ENCODE measurements at regions not wholly inside any gene's neighbourhood (a gene's known extent, or its start where the extent isn't known, plus 50 kb on each side); places are given as distances from the start of the nearest gene placed in this dataset.

DNA sequence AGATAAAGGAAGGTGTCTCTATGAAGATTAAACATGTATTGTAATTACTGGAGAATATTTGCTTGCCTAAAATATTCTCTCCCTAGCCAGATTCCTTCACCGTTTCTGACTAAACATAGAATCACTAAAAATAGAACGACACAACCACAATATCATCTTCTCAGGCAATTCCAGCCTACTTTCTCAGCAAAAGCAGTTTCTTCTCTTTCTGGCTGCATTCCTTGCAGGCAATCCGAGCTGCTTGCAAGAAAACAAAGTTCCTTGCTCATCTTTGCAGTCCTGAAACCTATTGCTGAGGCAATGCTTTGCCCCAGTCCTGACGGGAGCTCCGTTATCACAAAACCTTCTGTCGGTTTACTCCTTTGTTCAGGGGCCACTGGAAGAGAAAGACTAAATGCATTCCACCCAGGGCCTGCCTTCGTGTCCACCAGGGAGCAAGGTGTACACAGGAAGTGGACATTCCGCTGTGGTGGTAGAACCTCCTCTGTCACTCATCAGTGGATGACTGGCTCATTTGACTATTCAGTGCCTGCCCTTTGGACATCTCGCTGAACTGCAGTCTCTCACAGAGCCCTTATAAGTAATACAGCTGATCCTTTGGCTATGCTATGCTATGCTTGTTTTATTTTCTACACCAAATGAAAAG, 239.2 kb upstream of the DOK6 start:
- TF ChIP-seq, protein P1, sequence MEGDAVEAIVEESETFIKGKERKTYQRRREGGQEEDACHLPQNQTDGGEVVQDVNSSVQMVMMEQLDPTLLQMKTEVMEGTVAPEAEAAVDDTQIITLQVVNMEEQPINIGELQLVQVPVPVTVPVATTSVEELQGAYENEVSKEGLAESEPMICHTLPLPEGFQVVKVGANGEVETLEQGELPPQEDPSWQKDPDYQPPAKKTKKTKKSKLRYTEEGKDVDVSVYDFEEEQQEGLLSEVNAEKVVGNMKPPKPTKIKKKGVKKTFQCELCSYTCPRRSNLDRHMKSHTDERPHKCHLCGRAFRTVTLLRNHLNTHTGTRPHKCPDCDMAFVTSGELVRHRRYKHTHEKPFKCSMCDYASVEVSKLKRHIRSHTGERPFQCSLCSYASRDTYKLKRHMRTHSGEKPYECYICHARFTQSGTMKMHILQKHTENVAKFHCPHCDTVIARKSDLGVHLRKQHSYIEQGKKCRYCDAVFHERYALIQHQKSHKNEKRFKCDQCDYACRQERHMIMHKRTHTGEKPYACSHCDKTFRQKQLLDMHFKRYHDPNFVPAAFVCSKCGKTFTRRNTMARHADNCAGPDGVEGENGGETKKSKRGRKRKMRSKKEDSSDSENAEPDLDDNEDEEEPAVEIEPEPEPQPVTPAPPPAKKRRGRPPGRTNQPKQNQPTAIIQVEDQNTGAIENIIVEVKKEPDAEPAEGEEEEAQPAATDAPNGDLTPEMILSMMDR (IDR thresholded peaks at IDR 0.05; ENCODE audit: borderline replicate concordance): peak; percentile 34
- no peak for DNase-seq
- peaks cover 15% of the 10 kb centered on the region for H3K4me1 ChIP-seq
- peak overlapping the region; percentile 22 for H3K27ac ChIP-seq (replicated peaks)
- intact Hi-C loops (cut with micrococcal nuclease): no loop called here
- H3K27me3 ChIP-seq (ENCODE audit: low read depth): no peaks in the 10 kb centered on the region
- H3K36me3 ChIP-seq: no peaks in the 10 kb centered on the region
- no peaks in the 10 kb centered on the region for H3K9me3 ChIP-seq (replicated peaks)
- H3K4me3 ChIP-seq: peak overlapping the region; percentile 57

DNA sequence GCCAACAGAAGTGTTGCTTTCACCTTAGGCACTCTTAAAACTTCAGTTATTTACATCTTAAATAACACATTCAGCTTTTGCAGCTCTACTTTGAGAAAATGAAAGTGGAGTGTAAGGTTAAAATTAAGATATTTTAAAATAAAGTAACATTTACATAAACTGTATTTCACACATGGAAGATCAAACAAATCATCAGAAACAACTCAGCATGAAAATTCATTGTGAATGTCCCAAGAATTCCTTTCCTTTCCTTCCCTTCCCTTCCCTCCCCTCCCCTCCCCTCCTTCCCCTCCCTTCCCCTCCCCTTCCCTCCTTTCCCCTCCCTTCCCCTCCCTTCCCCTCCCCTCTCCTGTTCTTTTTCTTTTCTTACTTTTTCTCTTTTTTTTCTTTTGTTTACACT, 238.0 kb upstream of the DOK6 start:
- TF ChIP-seq, protein P1 (IDR thresholded peaks at IDR 0.05; ENCODE audit: borderline replicate concordance): no peak
- Histone ChIP-seq H3K4me1 (peaks cover 15% of the 10 kb centered on the region), H3K36me3 (no peaks in the 10 kb centered on the region), H3K27me3 (ENCODE audit: low read depth) (no peaks in the 10 kb centered on the region), H3K27ac (replicated peaks) (no peak overlapping the region), H3K4me3 (no peak overlapping the region), H3K9me3 (replicated peaks) (no peaks in the 10 kb centered on the region)
- DNase-seq: no peak
- intact Hi-C loops (cut with micrococcal nuclease): no loop called here

DNA sequence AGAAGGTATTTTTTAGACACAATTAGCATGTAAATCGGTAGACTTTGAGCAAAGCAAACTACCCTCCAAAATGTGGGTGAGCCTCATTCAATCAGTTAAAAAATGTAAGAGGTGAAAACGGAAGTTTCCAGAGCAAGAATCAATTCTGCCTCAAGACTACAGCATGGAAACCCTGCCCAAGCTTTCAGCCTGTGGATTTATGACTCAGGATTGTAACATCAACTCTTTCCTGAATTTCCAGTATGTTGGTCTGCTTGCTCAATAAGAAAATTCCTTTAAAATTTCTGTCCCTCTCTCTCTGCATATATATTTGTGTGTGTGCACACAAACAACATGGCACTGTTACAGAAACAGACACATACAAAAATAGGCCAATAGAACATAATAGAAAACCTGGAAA, 228.6 kb upstream of the DOK6 start:
- H3K36me3 ChIP-seq: no peaks in the 10 kb centered on the region
- H3K4me3 ChIP-seq: no peak overlapping the region
- intact Hi-C loops (cut with micrococcal nuclease): no loop called here
- no peak overlapping the region for H3K27ac ChIP-seq (replicated peaks)
- TF ChIP-seq, protein P1 (IDR thresholded peaks at IDR 0.05; ENCODE audit: borderline replicate concordance): no peak
- peaks cover 13% of the 10 kb centered on the region for H3K9me3 ChIP-seq (replicated peaks)
- H3K4me1 ChIP-seq: no peaks in the 10 kb centered on the region
- DNase-seq: no peak
- no peaks in the 10 kb centered on the region for H3K27me3 ChIP-seq (ENCODE audit: low read depth)

DNA sequence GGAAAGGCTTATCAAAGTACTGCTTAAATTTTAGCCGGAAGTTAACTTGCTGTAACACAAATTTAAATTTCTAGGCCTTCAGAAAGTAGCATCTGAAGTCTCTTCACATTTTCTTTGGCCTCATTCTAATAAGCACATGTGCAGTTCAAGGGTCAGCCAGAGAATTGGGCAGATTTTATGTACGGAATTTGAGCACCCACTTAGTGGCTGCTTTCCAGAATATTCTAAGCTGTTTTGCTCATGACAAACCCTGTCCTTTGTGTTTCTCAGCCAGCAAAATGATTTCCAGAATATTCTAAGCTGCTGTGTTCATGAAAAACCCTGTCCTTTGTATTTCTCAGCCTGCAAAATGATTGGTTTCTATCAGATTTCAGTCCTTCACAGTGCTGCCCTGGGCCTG, 225.0 kb upstream of the DOK6 start:
- intact Hi-C loops (cut with micrococcal nuclease): no loop called here
- no peak for DNase-seq
- H3K27me3 ChIP-seq (ENCODE audit: low read depth): no peaks in the 10 kb centered on the region
- no peak overlapping the region for H3K4me3 ChIP-seq
- H3K9me3 ChIP-seq (replicated peaks): peaks cover 22% of the 10 kb centered on the region
- H3K36me3 ChIP-seq: no peaks in the 10 kb centered on the region
- H3K4me1 ChIP-seq: no peaks in the 10 kb centered on the region
- TF ChIP-seq, protein P1 (IDR thresholded peaks at IDR 0.05; ENCODE audit: borderline replicate concordance): no peak
- no peak overlapping the region for H3K27ac ChIP-seq (replicated peaks)

DNA sequence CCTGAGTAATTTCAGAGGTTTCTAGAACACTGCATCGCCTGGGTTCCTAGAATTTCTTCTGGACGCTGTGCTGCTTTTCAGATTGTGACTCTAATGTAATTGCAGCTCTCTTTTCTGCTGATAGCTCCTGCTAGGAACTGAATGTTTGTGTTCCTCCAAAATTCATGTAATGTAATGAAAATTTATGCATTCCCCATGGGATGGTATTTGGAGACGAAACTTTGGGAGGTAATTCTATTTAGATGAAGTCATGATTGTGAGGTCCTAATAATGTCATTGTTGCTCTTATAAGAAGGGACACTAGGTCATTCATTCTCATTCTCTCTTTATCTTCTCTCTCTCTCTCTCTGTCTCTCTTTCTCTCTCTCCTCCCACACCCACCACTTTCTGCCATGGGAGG, 223.9 kb upstream of the DOK6 start:
- peaks cover 22% of the 10 kb centered on the region for H3K9me3 ChIP-seq (replicated peaks)
- H3K4me3 ChIP-seq: no peak overlapping the region
- no peaks in the 10 kb centered on the region for H3K27me3 ChIP-seq (ENCODE audit: low read depth)
- TF ChIP-seq, protein P1 (IDR thresholded peaks at IDR 0.05; ENCODE audit: borderline replicate concordance): no peak
- no peaks in the 10 kb centered on the region for H3K4me1 ChIP-seq
- no peak for DNase-seq
- H3K27ac ChIP-seq (replicated peaks): no peak overlapping the region
- H3K36me3 ChIP-seq: no peaks in the 10 kb centered on the region
- intact Hi-C loops (cut with micrococcal nuclease): no loop called here
